ENCODE measurements at regions not wholly inside any gene's neighbourhood (a gene's known extent, or its start where the extent isn't known, plus 50 kb on each side); places are given as distances from the start of the nearest gene placed in this dataset.

GRCh38 chr3:72490688-72491435 lies 357.4 kb downstream of the SHQ1 start:
- peaks cover 3% of the 10 kb centered on the region for H3K9me3 Mint-ChIP-seq
- H3K4me1 Mint-ChIP-seq = peaks cover 4% of the 10 kb centered on the region
- H3K36me3 Mint-ChIP-seq = peaks cover 2% of the 10 kb centered on the region
- no peak overlapping the region for H3K4me3 Mint-ChIP-seq
- H3K27ac Mint-ChIP-seq = no peak overlapping the region
- DNase-seq = no peak
- CTCF ChIA-PET = no interaction called here
- H3K27me3 Mint-ChIP-seq = no peaks in the 10 kb centered on the region

- Mint-ChIP-seq H3K27ac (no peak overlapping the region), H3K36me3 (peaks cover 5% of the 10 kb centered on the region), H3K4me1 (peaks cover 2% of the 10 kb centered on the region), H3K4me3 (no peak overlapping the region), H3K9me3 (peaks cover 6% of the 10 kb centered on the region), H3K27me3 (no peaks in the 10 kb centered on the region)
- no peak for DNase-seq
- CTCF ChIA-PET = no interaction called here
These were observed 358.3 kb downstream of the SHQ1 start for GRCh38 chr3:72489901-72490300.

GRCh38 chr3:72488738-72489035 lies 359.6 kb downstream of the SHQ1 start:
- H3K27ac Mint-ChIP-seq = no peak overlapping the region
- H3K4me3 Mint-ChIP-seq = no peak overlapping the region
- peaks cover 2% of the 10 kb centered on the region for H3K36me3 Mint-ChIP-seq
- CTCF ChIA-PET = no interaction called here
- H3K9me3 Mint-ChIP-seq = peaks cover 3% of the 10 kb centered on the region
- no peaks in the 10 kb centered on the region for H3K27me3 Mint-ChIP-seq
- no peaks in the 10 kb centered on the region for H3K4me1 Mint-ChIP-seq
- no peak for DNase-seq

GRCh38 chr3:72487946-72488737 lies 360.1 kb downstream of the SHQ1 start:
- H3K4me1 Mint-ChIP-seq = peaks cover 4% of the 10 kb centered on the region
- H3K9me3 Mint-ChIP-seq = peaks cover 3% of the 10 kb centered on the region
- no peak for DNase-seq
- CTCF ChIA-PET = interaction anchor here (0.5 kb wide), 1 partner anchor 63 kb away, joined by 4 read pairs; no protein-coding TSS in a partner anchor
- no peak overlapping the region for H3K27ac Mint-ChIP-seq
- no peak overlapping the region for H3K4me3 Mint-ChIP-seq
- no peaks in the 10 kb centered on the region for H3K27me3 Mint-ChIP-seq
- peaks cover 2% of the 10 kb centered on the region for H3K36me3 Mint-ChIP-seq

GRCh38 chr3:72487078-72487765 lies 361.0 kb downstream of the SHQ1 start:
- Mint-ChIP-seq H3K27me3 (no peaks in the 10 kb centered on the region), H3K9me3 (peaks cover 3% of the 10 kb centered on the region), H3K36me3 (peaks cover 2% of the 10 kb centered on the region), H3K4me3 (no peak overlapping the region), H3K27ac (no peak overlapping the region), H3K4me1 (peaks cover 12% of the 10 kb centered on the region)
- DNase-seq = no peak
- CTCF ChIA-PET = interaction anchor here (0.5 kb wide), 1 partner anchor 64 kb away, joined by 4 read pairs; no protein-coding TSS in a partner anchor

- CTCF ChIA-PET = no interaction called here
- Mint-ChIP-seq H3K27ac (no peak overlapping the region), H3K36me3 (peaks cover 2% of the 10 kb centered on the region), H3K4me3 (no peak overlapping the region), H3K4me1 (peaks cover 12% of the 10 kb centered on the region), H3K9me3 (peaks cover 3% of the 10 kb centered on the region), H3K27me3 (no peaks in the 10 kb centered on the region)
- DNase-seq = no peak
These were observed 362.6 kb downstream of the SHQ1 start for GRCh38 chr3:72485641-72486040.

- Mint-ChIP-seq H3K4me3 (no peak overlapping the region), H3K27ac (no peak overlapping the region), H3K4me1 (peaks cover 12% of the 10 kb centered on the region), H3K27me3 (no peaks in the 10 kb centered on the region), H3K9me3 (peaks cover 3% of the 10 kb centered on the region), H3K36me3 (peaks cover 2% of the 10 kb centered on the region)
- CTCF ChIA-PET = interaction anchor here (1.0 kb wide), 1 partner anchor 150 kb away, joined by 3 read pairs; no protein-coding TSS in a partner anchor
- no peak for DNase-seq
These were observed 364.6 kb downstream of the SHQ1 start for GRCh38 chr3:72483554-72484104.

GRCh38 chr3:72482589-72483321 lies 365.5 kb downstream of the SHQ1 start:
- peaks cover 3% of the 10 kb centered on the region for H3K9me3 Mint-ChIP-seq
- H3K4me1 Mint-ChIP-seq = peaks cover 12% of the 10 kb centered on the region
- peak overlapping the region; percentile 64 for H3K27ac Mint-ChIP-seq
- CTCF ChIA-PET = interaction anchor here (1.0 kb wide), 1 partner anchor 151 kb away, joined by 3 read pairs; no protein-coding TSS in a partner anchor
- DNase-seq = peak; percentile 75
- H3K36me3 Mint-ChIP-seq = peaks cover 2% of the 10 kb centered on the region
- H3K4me3 Mint-ChIP-seq = peak overlapping the region; percentile 51
- H3K27me3 Mint-ChIP-seq = no peaks in the 10 kb centered on the region

GRCh38 chr3:72481542-72481941 lies 366.7 kb downstream of the SHQ1 start:
- CTCF ChIA-PET = no interaction called here
- no peak overlapping the region for H3K27ac Mint-ChIP-seq
- peaks cover 2% of the 10 kb centered on the region for H3K36me3 Mint-ChIP-seq
- no peak for DNase-seq
- no peaks in the 10 kb centered on the region for H3K27me3 Mint-ChIP-seq
- no peak overlapping the region for H3K4me3 Mint-ChIP-seq
- H3K4me1 Mint-ChIP-seq = peaks cover 12% of the 10 kb centered on the region
- peaks cover 3% of the 10 kb centered on the region for H3K9me3 Mint-ChIP-seq

- H3K36me3 Mint-ChIP-seq = peaks cover 1% of the 10 kb centered on the region
- H3K4me3 Mint-ChIP-seq = no peak overlapping the region
- no peaks in the 10 kb centered on the region for H3K27me3 Mint-ChIP-seq
- CTCF ChIA-PET = no interaction called here
- H3K9me3 Mint-ChIP-seq = peaks cover 2% of the 10 kb centered on the region
- no peak for DNase-seq
- no peak overlapping the region for H3K27ac Mint-ChIP-seq
- peaks cover 14% of the 10 kb centered on the region for H3K4me1 Mint-ChIP-seq
These were observed 367.9 kb downstream of the SHQ1 start for GRCh38 chr3:72480366-72480765.

- Mint-ChIP-seq H3K4me3 (no peak overlapping the region), H3K9me3 (no peaks in the 10 kb centered on the region), H3K27me3 (no peaks in the 10 kb centered on the region), H3K36me3 (no peaks in the 10 kb centered on the region), H3K4me1 (peaks cover 17% of the 10 kb centered on the region), H3K27ac (no peak overlapping the region)
- CTCF ChIA-PET = no interaction called here
- DNase-seq = no peak
These were observed 368.5 kb downstream of the SHQ1 start for GRCh38 chr3:72479651-72480215.

- DNase-seq = no peak
- H3K27ac Mint-ChIP-seq = no peak overlapping the region
- peaks cover 5% of the 10 kb centered on the region for H3K4me1 Mint-ChIP-seq
- H3K27me3 Mint-ChIP-seq = no peaks in the 10 kb centered on the region
- CTCF ChIA-PET = no interaction called here
- no peaks in the 10 kb centered on the region for H3K36me3 Mint-ChIP-seq
- no peak overlapping the region for H3K4me3 Mint-ChIP-seq
- H3K9me3 Mint-ChIP-seq = no peaks in the 10 kb centered on the region
These were observed 372.1 kb downstream of the SHQ1 start for GRCh38 chr3:72476139-72476483.

GRCh38 chr3:72475258-72476138 lies 372.7 kb downstream of the SHQ1 start:
- DNase-seq = no peak
- Mint-ChIP-seq H3K4me3 (no peak overlapping the region), H3K9me3 (no peaks in the 10 kb centered on the region), H3K27ac (no peak overlapping the region), H3K4me1 (peaks cover 5% of the 10 kb centered on the region), H3K36me3 (no peaks in the 10 kb centered on the region), H3K27me3 (no peaks in the 10 kb centered on the region)
- CTCF ChIA-PET = no interaction called here

Data from activated naive CD4-positive, alpha-beta T cell treated with anti-CD3 and anti-CD28 coated beads, Interleukin-2, amount 10 ng/mL, durations not matched to agents 7 days and 5 days (primary cell).